ENCODE measurements at regions not wholly inside any gene's neighbourhood (a gene's known extent, or its start where the extent isn't known, plus 50 kb on each side); places are given as distances from the start of the nearest gene placed in this dataset.

- H3K27me3 Mint-ChIP-seq = peaks cover 5% of the 10 kb centered on the region
- no peaks in the 10 kb centered on the region for H4K20me1 ChIP-seq (ENCODE audit: control insufficient read depth, insufficient read depth, low read length, poor library complexity, severe bottlenecking)
- no peaks in the 10 kb centered on the region for H3K9me3 Mint-ChIP-seq (ENCODE audit: insufficient read depth)
- no peak for ATAC-seq (ENCODE audit: low read depth)
- H3K4me3 Mint-ChIP-seq = no peak overlapping the region
- no peak overlapping the region for H3K27ac ChIP-seq (ENCODE audit: low read length in 2 of 2)
- TF ChIP-seq, protein P1, sequence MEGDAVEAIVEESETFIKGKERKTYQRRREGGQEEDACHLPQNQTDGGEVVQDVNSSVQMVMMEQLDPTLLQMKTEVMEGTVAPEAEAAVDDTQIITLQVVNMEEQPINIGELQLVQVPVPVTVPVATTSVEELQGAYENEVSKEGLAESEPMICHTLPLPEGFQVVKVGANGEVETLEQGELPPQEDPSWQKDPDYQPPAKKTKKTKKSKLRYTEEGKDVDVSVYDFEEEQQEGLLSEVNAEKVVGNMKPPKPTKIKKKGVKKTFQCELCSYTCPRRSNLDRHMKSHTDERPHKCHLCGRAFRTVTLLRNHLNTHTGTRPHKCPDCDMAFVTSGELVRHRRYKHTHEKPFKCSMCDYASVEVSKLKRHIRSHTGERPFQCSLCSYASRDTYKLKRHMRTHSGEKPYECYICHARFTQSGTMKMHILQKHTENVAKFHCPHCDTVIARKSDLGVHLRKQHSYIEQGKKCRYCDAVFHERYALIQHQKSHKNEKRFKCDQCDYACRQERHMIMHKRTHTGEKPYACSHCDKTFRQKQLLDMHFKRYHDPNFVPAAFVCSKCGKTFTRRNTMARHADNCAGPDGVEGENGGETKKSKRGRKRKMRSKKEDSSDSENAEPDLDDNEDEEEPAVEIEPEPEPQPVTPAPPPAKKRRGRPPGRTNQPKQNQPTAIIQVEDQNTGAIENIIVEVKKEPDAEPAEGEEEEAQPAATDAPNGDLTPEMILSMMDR (IDR thresholded peaks at IDR 0.05) = no peak
- TF ChIP-seq EZH2 (IDR thresholded peaks at IDR 0.05; ENCODE audit: borderline replicate concordance, insufficient read depth, low read depth, low read length, poor library complexity, severe bottlenecking) = no peak
- H3K4me1 ChIP-seq (ENCODE audit: control insufficient read depth in 2 of 2, insufficient read depth in 2 of 2, low read length in 2 of 2) = no peaks in the 10 kb centered on the region
- no peak overlapping the region for H3K4me2 ChIP-seq (replicated peaks; ENCODE audit: low read depth, low read length, poor library complexity, severe bottlenecking)
- DNase-seq = no peak
- H3K9me3 ChIP-seq (ENCODE audit: control extremely low read depth in 1 of 3, control insufficient read depth in 2 of 3, insufficient read depth in 1 of 3, low read length in 2 of 3) = no peaks in the 10 kb centered on the region
- H3K27me3 ChIP-seq (replicated peaks in 1 of 4; ENCODE audit: control extremely low read depth in 1 of 4, control insufficient read depth in 3 of 4, insufficient read depth in 4 of 4, low read length in 3 of 4) = no peaks in the 10 kb centered on the region
- no peak overlapping the region for H3K27ac Mint-ChIP-seq
- H2AFZ ChIP-seq (ENCODE audit: insufficient read depth, low read depth, low read length, poor library complexity, severe bottlenecking) = no peak overlapping the region
- ChIA-PET POLR2A (no interaction called here), CTCF (no interaction called here)
- H3K36me3 ChIP-seq (replicated peaks in 1 of 2; ENCODE audit: control extremely low read depth in 1 of 2, control insufficient read depth in 1 of 2, extremely low read depth in 1 of 2, insufficient read depth in 2 of 2, low read length in 1 of 2) = no peaks in the 10 kb centered on the region
- no peak overlapping the region for H3K4me3 ChIP-seq (ENCODE audit: control extremely low read depth in 1 of 5, extremely low read depth in 1 of 5, insufficient read depth in 1 of 5, low read depth in 2 of 5, low read length in 4 of 5)
- no CpG with 5 or more reads among the region's 2 CpGs for WGBS (ENCODE audit: insufficient coverage)
- no peak overlapping the region for H3K9ac ChIP-seq (ENCODE audit: low read length)
- no peaks in the 10 kb centered on the region for H3K4me1 Mint-ChIP-seq
- no peaks in the 10 kb centered on the region for H3K79me2 ChIP-seq (ENCODE audit: control insufficient read depth, insufficient read depth, low read length)
- intact Hi-C loops (cut with micrococcal nuclease) = no loop called here
Measured at GRCh38 chr21:28826021-28826420, 166.7 kb downstream of the LTN1 start.

- Histone ChIP-seq H4K20me1 (ENCODE audit: control insufficient read depth, insufficient read depth, low read length, poor library complexity, severe bottlenecking) (no peaks in the 10 kb centered on the region), H3K36me3 (replicated peaks in 1 of 2; ENCODE audit: control extremely low read depth in 1 of 2, control insufficient read depth in 1 of 2, extremely low read depth in 1 of 2, insufficient read depth in 2 of 2, low read length in 1 of 2) (no peaks in the 10 kb centered on the region), H3K9ac (ENCODE audit: low read length) (no peak overlapping the region), H3K9me3 (ENCODE audit: control extremely low read depth in 1 of 3, control insufficient read depth in 2 of 3, insufficient read depth in 1 of 3, low read length in 2 of 3) (no peaks in the 10 kb centered on the region), H3K27me3 (replicated peaks in 1 of 4; ENCODE audit: control extremely low read depth in 1 of 4, control insufficient read depth in 3 of 4, insufficient read depth in 4 of 4, low read length in 3 of 4) (no peaks in the 10 kb centered on the region), H2AFZ (ENCODE audit: insufficient read depth, low read depth, low read length, poor library complexity, severe bottlenecking) (no peak overlapping the region), H3K79me2 (ENCODE audit: control insufficient read depth, insufficient read depth, low read length) (no peaks in the 10 kb centered on the region), H3K4me2 (replicated peaks; ENCODE audit: low read depth, low read length, poor library complexity, severe bottlenecking) (no peak overlapping the region), H3K4me1 (ENCODE audit: control insufficient read depth in 2 of 2, insufficient read depth in 2 of 2, low read length in 2 of 2) (no peaks in the 10 kb centered on the region), H3K4me3 (ENCODE audit: control extremely low read depth in 1 of 5, extremely low read depth in 1 of 5, insufficient read depth in 1 of 5, low read depth in 2 of 5, low read length in 4 of 5) (no peak overlapping the region), H3K27ac (ENCODE audit: low read length in 2 of 2) (no peak overlapping the region)
- Mint-ChIP-seq H3K4me1 (no peaks in the 10 kb centered on the region), H3K9me3 (ENCODE audit: insufficient read depth) (no peaks in the 10 kb centered on the region), H3K27ac (no peak overlapping the region), H3K27me3 (peaks cover 5% of the 10 kb centered on the region), H3K4me3 (no peak overlapping the region)
- intact Hi-C loops (cut with micrococcal nuclease) = no loop called here
- ATAC-seq (ENCODE audit: low read depth) (no peak), DNase-seq (no peak)
- TF ChIP-seq, protein P1 (IDR thresholded peaks at IDR 0.05) = no peak
- TF ChIP-seq EZH2 (IDR thresholded peaks at IDR 0.05; ENCODE audit: borderline replicate concordance, insufficient read depth, low read depth, low read length, poor library complexity, severe bottlenecking) = no peak
- POLR2A ChIA-PET = no interaction called here
- CTCF ChIA-PET = interaction anchor here (1.4 kb wide), 1 partner anchor 77 kb away, joined by 3 read pairs; no protein-coding TSS in a partner anchor
- 100% methylated on average over 1 of the region's 2 CpGs for WGBS (ENCODE audit: insufficient coverage)
Measured at GRCh38 chr21:28823429-28823828, 169.2 kb downstream of the LTN1 start.
